K562 (cell line): ENCODE measurements at regions not wholly inside any gene's neighbourhood (a gene's known extent, or its start where the extent isn't known, plus 50 kb on each side); places are given as distances from the start of the nearest gene placed in this dataset.

Experiments used
- ATAC-seq: fragments of 200-7000 bp; cut with Tn5 transposase; 3 replicates; pipeline ENCODE4 v1.9.1; 2020; ENCODE audit warnings: moderate library complexity
- BruUV-seq: library from RNA; stranded (reverse); fragments of 400-500 nt; replicated peaks from 2 replicates; lab custom pipeline; 2021; lab: Mats Ljungman, UMichigan
- CTCF ChIA-PET: fragments of 300-600 bp; formaldehyde crosslinking; extraction: SDS; loops from one replicate; lab custom pipeline; 2021; ENCODE audit warnings: low intra/inter-chr PET ratio; lab: Yijun Ruan, JAX
- POLR2A ChIA-PET: fragments of 300-600, 350-650 bp; sonication (Branson Sonifier 250); formaldehyde crosslinking; extraction: SDS; loops from one replicate; lab custom pipeline; 2021; ENCODE audit warnings: antibody characterized with exemption, inconsistent platforms; lab: Yijun Ruan, JAX
- DNase-seq, 4 experiments: peaks; one replicate each; pipeline versions ENCODE4 v3.0.0 to v3.0.0-alpha.2; 2011 to 2018; ENCODE audit warnings: low spot score in 3 of 4, mixed read lengths in 3 of 4; ENCODE audit errors: extremely low read depth in 1 of 4
- FAIRE-seq: peaks from 2 replicates; lab custom pipeline; 2011; peaks lifted over from hg19 to GRCh38; lab: Jason Lieb, UNC
- H2AFZ ChIP-seq: 2 replicates; pipeline ENCODE4 v1.6.0; 2011; ENCODE audit warnings: low read depth, low read length, control low read depth, inconsistent platforms
- H3K27ac ChIP-seq: fragments of 200-600 bp; 3 replicates; pipeline ENCODE4 v1.8.0; 2011; ENCODE audit warnings: low read depth, mild to moderate bottlenecking, control low read depth, inconsistent platforms, low read length, moderate library complexity, mixed read lengths; ENCODE audit errors: extremely low read depth
- H3K27me3 ChIP-seq, 2 experiments: fragments of 300-600 bp in 1 of 2; 2 replicates in 1 of 2; 3 replicates in 1 of 2; pipeline versions ENCODE4 v1.6.0 to v1.8.0; 2011; ENCODE audit warnings: inconsistent platforms in 2 of 2, low read length in 2 of 2, mild to moderate bottlenecking in 1 of 2, mixed read lengths in 1 of 2, moderate library complexity in 1 of 2; ENCODE audit not compliant: control insufficient read depth in 2 of 2, insufficient read depth in 2 of 2
- H3K36me3 ChIP-seq: fragments of 300-600 bp; 3 replicates; pipeline ENCODE4 v1.8.0; 2011; ENCODE audit warnings: mild to moderate bottlenecking, low read length, inconsistent platforms; ENCODE audit not compliant: control insufficient read depth, insufficient read depth
- H3K4me1 ChIP-seq, 2 experiments: fragments of 200-600 bp in 1 of 2; replicated peaks in 1 of 2; 2 replicates in 1 of 2; 3 replicates in 1 of 2; pipeline versions ENCODE4 v1.5.1 to v1.8.0; 2011; ENCODE audit warnings: inconsistent platforms in 2 of 2, low read length in 2 of 2, mild to moderate bottlenecking in 1 of 2, mixed read lengths in 1 of 2, moderate library complexity in 1 of 2; ENCODE audit not compliant: control insufficient read depth in 2 of 2, insufficient read depth in 2 of 2
- H3K4me2 ChIP-seq: 2 replicates; pipeline ENCODE4 v1.6.1; 2011; ENCODE audit warnings: low read length, control low read depth, inconsistent platforms, mixed read lengths; ENCODE audit not compliant: insufficient read depth
- H3K4me3 ChIP-seq: fragments of 200-600 bp; sonication (generic), shearing (Covaris generic); 2 replicates; pipeline ENCODE4 v1.5.1; 2016; ENCODE audit warnings: control low read depth, inconsistent platforms
- H3K79me2 ChIP-seq: fragments of 200-600 bp; 3 replicates; pipeline ENCODE4 v1.8.0; 2011; ENCODE audit warnings: low read length, inconsistent platforms; ENCODE audit not compliant: control insufficient read depth, insufficient read depth
- H3K9ac ChIP-seq, 2 experiments: 2 replicates each; pipeline versions ENCODE4 v1.6.0 to v1.6.1; 2011; ENCODE audit warnings: low read depth in 2 of 2, low read length in 2 of 2, control low read depth in 1 of 2, inconsistent platforms in 1 of 2, mild to moderate bottlenecking in 1 of 2, mixed read lengths in 1 of 2; ENCODE audit not compliant: insufficient read depth in 1 of 2
- H3K9me1 ChIP-seq: one replicate; pipeline ENCODE4 v1.6.0; 2011; ENCODE audit warnings: inconsistent platforms, mild to moderate bottlenecking, low read length, moderate library complexity; ENCODE audit not compliant: control insufficient read depth, insufficient read depth
- H3K9me3 ChIP-seq: replicated peaks from 2 replicates; pipeline ENCODE4 v1.5.1; 2011; ENCODE audit warnings: low read depth, low read length, inconsistent platforms; ENCODE audit not compliant: control insufficient read depth, insufficient read depth
- H4K20me1 ChIP-seq: replicated peaks from 2 replicates; pipeline ENCODE4 v1.6.1; 2011; ENCODE audit warnings: low read length, inconsistent platforms, mixed read lengths; ENCODE audit not compliant: control insufficient read depth, insufficient read depth
- FOXK2 ChIP-seq, 2 experiments: fragments of 450-650 bp; IDR thresholded peaks in 1 of 2; conservative IDR thresholded peaks in 1 of 2; 2 replicates each; pipeline ENCODE4 v1.6.1; 2016; ENCODE audit warnings: low read depth in 2 of 2, mild to moderate bottlenecking in 1 of 2
- NEUROD1 ChIP-seq: fragments of 150-350 bp; IDR thresholded peaks from 2 replicates; pipeline ENCODE4 v1.6.1; 2014; ENCODE audit warnings: borderline replicate concordance, low read length, low read depth; ENCODE audit not compliant: partially characterized antibody
- PCBP1 ChIP-seq: fragments of 200-400 bp; formaldehyde crosslinking; IDR thresholded peaks from 2 replicates; pipeline ENCODE4 v1.6.1; 2018; ENCODE audit warnings: mild to moderate bottlenecking, low read depth, low read length; ENCODE audit not compliant: poor library complexity, severe bottlenecking
- RBM39 ChIP-seq: fragments of 200-400 bp; formaldehyde crosslinking; optimal IDR thresholded peaks from 2 replicates; pipeline ENCODE3; 2018; ENCODE audit warnings: low read depth, low read length
- THRB ChIP-seq: fragments of 450-650 bp; formaldehyde crosslinking; conservative IDR thresholded peaks from 2 replicates; pipeline ENCODE4 v1.4.0; 2022; ENCODE audit warnings: mild to moderate bottlenecking, missing genetic modification characterization
- WHSC1 ChIP-seq: IDR thresholded peaks from one replicate; pipeline ENCODE4 v1.6.1; 2012; ENCODE audit warnings: low read length, control low read depth, inconsistent platforms
- ZBTB40 ChIP-seq, 2 experiments: fragments of 450-650 bp in 1 of 2; sonication (generic) in 1 of 2; formaldehyde crosslinking in 1 of 2; IDR thresholded peaks; 2 replicates each; pipeline versions ENCODE4 v1.7.1 to v1.9.0; 2016 to 2022; ENCODE audit warnings: inconsistent platforms in 1 of 2, mild to moderate bottlenecking in 1 of 2, missing genetic modification reagents in 1 of 2
- WGBS: fragments of 100-300 bp; shearing (Covaris generic); methylation state at CpG from one replicate; pipeline ENCODE4 v1.1.6; 2016; ENCODE audit warnings: low coverage, mixed read lengths; ENCODE audit not compliant: insufficient coverage; ENCODE audit errors: missing lambda C conversion rate; 5-methylcytosine and 5-hydroxymethylcytosine counted together
- in situ Hi-C: fragments of 300-500 bp; cut with MboI; formaldehyde crosslinking; loops from 4 replicates; pipeline ENCODE4 v1.15.0; 2018; ENCODE audit warnings: inconsistent platforms, mixed read lengths
- intact Hi-C: fragments of 100-400 bp; cut with micrococcal nuclease; formaldehyde crosslinking; loops from 2 replicates; pipeline ENCODE4 v1.14.2; 2022
- TF ChIP-seq, protein P1 (sequence below): fragments of 250-450 bp; sonication (Bioruptor Pico); IDR thresholded peaks from 2 replicates; pipeline ENCODE4 v1.5.0; 2022; ENCODE audit warnings: mild to moderate bottlenecking

GRCh38 chr13:44281252-44282000 is 92.2 kb upstream of the SERP2 start:
- no peak for DNase-seq
- H3K4me2 ChIP-seq = no peak overlapping the region
- no peak overlapping the region for H3K4me3 ChIP-seq
- H3K9me1 ChIP-seq = no peaks in the 10 kb centered on the region
- H3K27ac ChIP-seq = no peak overlapping the region
- no peak overlapping the region for H3K9ac ChIP-seq
- in situ Hi-C loops = no loop called here
- 2% methylated on average over 9 of the region's 9 CpGs for WGBS
- no TSS peak for BruUV-seq
- intact Hi-C loops = no loop called here
- FAIRE-seq = no peak
- no peaks in the 10 kb centered on the region for H3K79me2 ChIP-seq
- H3K27me3 ChIP-seq = peaks cover 0 to 15% of the 10 kb centered on the region in 2 experiments; a peak in 2 of 5 replicates
- H3K4me1 ChIP-seq = no peaks in the 10 kb centered on the region; a peak in 1 of 5 replicates
- H3K36me3 ChIP-seq = no peaks in the 10 kb centered on the region
- ChIA-PET CTCF (no interaction called here), POLR2A (no interaction called here)
- H2AFZ ChIP-seq = no peak overlapping the region
- no peaks in the 10 kb centered on the region for H4K20me1 ChIP-seq
- ATAC-seq = no peak
- H3K9me3 ChIP-seq = no peaks in the 10 kb centered on the region
- TF ChIP-seq THRB (no peak), RBM39 (no peak), ZBTB40 (IDR thresholded peaks at IDR 0.05) (no peak), ZBTB40 (CRISPR knock-in tag; IDR thresholded peaks at IDR 0.05) (no peak), FOXK2 (conservative IDR thresholded peaks at IDR 0.05 in 1 of 2, IDR thresholded peaks at IDR 0.05 in 1 of 2; ENCODE audit: low read depth in 2 of 2) (no peak), NEUROD1 (no peak), WHSC1 (no peak), PCBP1 (no peak)
- TF ChIP-seq, protein P1, sequence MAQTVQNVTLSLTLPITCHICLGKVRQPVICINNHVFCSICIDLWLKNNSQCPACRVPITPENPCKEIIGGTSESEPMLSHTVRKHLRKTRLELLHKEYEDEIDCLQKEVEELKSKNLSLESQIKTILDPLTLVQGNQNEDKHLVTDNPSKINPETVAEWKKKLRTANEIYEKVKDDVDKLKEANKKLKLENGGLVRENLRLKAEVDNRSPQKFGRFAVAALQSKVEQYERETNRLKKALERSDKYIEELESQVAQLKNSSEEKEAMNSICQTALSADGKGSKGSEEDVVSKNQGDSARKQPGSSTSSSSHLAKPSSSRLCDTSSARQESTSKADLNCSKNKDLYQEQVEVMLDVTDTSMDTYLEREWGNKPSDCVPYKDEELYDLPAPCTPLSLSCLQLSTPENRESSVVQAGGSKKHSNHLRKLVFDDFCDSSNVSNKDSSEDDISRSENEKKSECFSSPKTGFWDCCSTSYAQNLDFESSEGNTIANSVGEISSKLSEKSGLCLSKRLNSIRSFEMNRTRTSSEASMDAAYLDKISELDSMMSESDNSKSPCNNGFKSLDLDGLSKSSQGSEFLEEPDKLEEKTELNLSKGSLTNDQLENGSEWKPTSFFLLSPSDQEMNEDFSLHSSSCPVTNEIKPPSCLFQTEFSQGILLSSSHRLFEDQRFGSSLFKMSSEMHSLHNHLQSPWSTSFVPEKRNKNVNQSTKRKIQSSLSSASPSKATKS (CRISPR knock-in tag) = no peak
